ENCODE measurements at regions not wholly inside any gene's neighbourhood (a gene's known extent, or its start where the extent isn't known, plus 50 kb on each side); places are given as distances from the start of the nearest gene placed in this dataset.

- intact Hi-C loops (cut with DNase I): no loop called here
- H3K27ac ChIP-seq: no peak overlapping the region
- no peaks in the 10 kb centered on the region for H3K36me3 ChIP-seq
- TF ChIP-seq, protein P1, sequence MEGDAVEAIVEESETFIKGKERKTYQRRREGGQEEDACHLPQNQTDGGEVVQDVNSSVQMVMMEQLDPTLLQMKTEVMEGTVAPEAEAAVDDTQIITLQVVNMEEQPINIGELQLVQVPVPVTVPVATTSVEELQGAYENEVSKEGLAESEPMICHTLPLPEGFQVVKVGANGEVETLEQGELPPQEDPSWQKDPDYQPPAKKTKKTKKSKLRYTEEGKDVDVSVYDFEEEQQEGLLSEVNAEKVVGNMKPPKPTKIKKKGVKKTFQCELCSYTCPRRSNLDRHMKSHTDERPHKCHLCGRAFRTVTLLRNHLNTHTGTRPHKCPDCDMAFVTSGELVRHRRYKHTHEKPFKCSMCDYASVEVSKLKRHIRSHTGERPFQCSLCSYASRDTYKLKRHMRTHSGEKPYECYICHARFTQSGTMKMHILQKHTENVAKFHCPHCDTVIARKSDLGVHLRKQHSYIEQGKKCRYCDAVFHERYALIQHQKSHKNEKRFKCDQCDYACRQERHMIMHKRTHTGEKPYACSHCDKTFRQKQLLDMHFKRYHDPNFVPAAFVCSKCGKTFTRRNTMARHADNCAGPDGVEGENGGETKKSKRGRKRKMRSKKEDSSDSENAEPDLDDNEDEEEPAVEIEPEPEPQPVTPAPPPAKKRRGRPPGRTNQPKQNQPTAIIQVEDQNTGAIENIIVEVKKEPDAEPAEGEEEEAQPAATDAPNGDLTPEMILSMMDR (IDR thresholded peaks at IDR 0.05): no peak
- no peaks in the 10 kb centered on the region for H3K4me1 ChIP-seq
- H3K9me3 ChIP-seq: no peaks in the 10 kb centered on the region
- no peak for DNase-seq (ENCODE audit: low spot score in 2 of 2)
- H3K27me3 ChIP-seq: no peaks in the 10 kb centered on the region
- H3K4me3 ChIP-seq: no peak overlapping the region
Measured at GRCh38 chr4:23590431-23590830, 299.4 kb downstream of the PPARGC1A start.

DNA sequence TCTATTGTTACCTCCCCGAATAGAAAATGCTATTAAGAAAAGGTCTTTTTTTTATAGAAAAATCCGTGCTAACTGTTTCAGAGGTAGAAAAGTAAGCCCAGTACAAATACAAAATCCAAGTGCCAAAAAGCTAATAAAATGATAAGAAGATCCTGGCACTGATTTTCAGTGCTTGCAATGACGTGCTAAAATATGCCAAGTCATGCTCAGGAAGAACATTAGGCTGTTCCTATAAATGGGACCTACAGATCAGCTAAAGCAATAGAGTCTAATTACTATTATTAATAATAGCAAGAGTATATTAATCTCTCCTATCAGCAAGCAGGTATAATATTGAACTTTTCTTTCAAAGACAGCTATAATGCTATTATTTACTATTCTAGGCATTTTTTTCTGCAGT lies 305.8 kb downstream of the PPARGC1A start:
- no peaks in the 10 kb centered on the region for H3K27me3 ChIP-seq
- no peaks in the 10 kb centered on the region for H3K36me3 ChIP-seq
- TF ChIP-seq, protein P1 (IDR thresholded peaks at IDR 0.05): no peak
- H3K4me1 ChIP-seq: no peaks in the 10 kb centered on the region
- intact Hi-C loops (cut with DNase I): no loop called here
- no peak overlapping the region for H3K4me3 ChIP-seq
- H3K9me3 ChIP-seq: no peaks in the 10 kb centered on the region
- DNase-seq (ENCODE audit: low spot score in 2 of 2): no peak
- no peak overlapping the region for H3K27ac ChIP-seq

GRCh38 chr4:23582671-23583070 lies 307.2 kb downstream of the PPARGC1A start:
- TF ChIP-seq, protein P1 (IDR thresholded peaks at IDR 0.05): no peak
- intact Hi-C loops (cut with DNase I): no loop called here
- no peak for DNase-seq (ENCODE audit: low spot score in 2 of 2)
- Histone ChIP-seq H3K4me1 (no peaks in the 10 kb centered on the region), H3K4me3 (no peak overlapping the region), H3K9me3 (no peaks in the 10 kb centered on the region), H3K36me3 (no peaks in the 10 kb centered on the region), H3K27ac (no peak overlapping the region), H3K27me3 (no peaks in the 10 kb centered on the region)

- Histone ChIP-seq H3K36me3 (no peaks in the 10 kb centered on the region), H3K4me3 (no peak overlapping the region), H3K9me3 (no peaks in the 10 kb centered on the region), H3K27me3 (no peaks in the 10 kb centered on the region), H3K27ac (no peak overlapping the region), H3K4me1 (no peaks in the 10 kb centered on the region)
- intact Hi-C loops (cut with DNase I): no loop called here
- TF ChIP-seq, protein P1 (IDR thresholded peaks at IDR 0.05): no peak
- DNase-seq (ENCODE audit: low spot score in 2 of 2): no peak
Measured at GRCh38 chr4:23579166-23579565, 310.7 kb downstream of the PPARGC1A start.

- no peaks in the 10 kb centered on the region for H3K27me3 ChIP-seq
- TF ChIP-seq, protein P1 (IDR thresholded peaks at IDR 0.05): no peak
- no peak overlapping the region for H3K4me3 ChIP-seq
Measured at GRCh38 chr4:23577398-23577797, 312.4 kb downstream of the PPARGC1A start.

DNA sequence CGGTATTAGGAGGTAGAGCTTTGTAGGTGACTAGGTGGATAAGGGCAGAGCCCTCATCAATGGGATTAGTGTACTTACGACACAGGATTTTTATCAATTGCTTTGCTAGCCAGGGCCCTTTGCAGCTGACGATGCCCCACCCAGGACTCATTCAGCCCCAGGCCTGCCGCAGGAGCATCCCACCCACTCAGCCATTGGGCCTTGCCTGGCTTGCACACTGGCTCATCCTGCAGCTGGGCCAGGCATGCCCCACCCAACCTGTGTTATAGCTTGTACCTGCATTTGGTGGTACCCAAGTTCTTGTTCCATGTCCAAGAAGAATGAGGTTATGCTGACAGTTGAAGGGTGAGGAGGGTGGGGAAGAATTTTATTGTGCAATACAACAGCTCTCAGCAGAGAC lies 317.5 kb downstream of the PPARGC1A start:
- Histone ChIP-seq H3K36me3 (no peaks in the 10 kb centered on the region), H3K4me3 (no peak overlapping the region), H3K4me1 (no peaks in the 10 kb centered on the region), H3K9me3 (no peaks in the 10 kb centered on the region), H3K27ac (no peak overlapping the region), H3K27me3 (no peaks in the 10 kb centered on the region)
- TF ChIP-seq, protein P1 (IDR thresholded peaks at IDR 0.05): no peak
- intact Hi-C loops (cut with DNase I): no loop called here
- no peak for DNase-seq (ENCODE audit: low spot score in 2 of 2)

More at GRCh38 chr4:23577398-23577797, 312.4 kb downstream of the PPARGC1A start:
- Histone ChIP-seq H3K36me3 (no peaks in the 10 kb centered on the region), H3K4me1 (no peaks in the 10 kb centered on the region), H3K27ac (no peak overlapping the region), H3K9me3 (no peaks in the 10 kb centered on the region)
- intact Hi-C loops (cut with DNase I): no loop called here
- DNase-seq (ENCODE audit: low spot score in 2 of 2): no peak
